Activated CD8-positive, alpha-beta memory T cell treated with anti-CD3 and anti-CD28 coated beads, Interleukin-2, amount 50 U/mL, for 24 hours (primary cell): ENCODE measurements at regions not wholly inside any gene's neighbourhood (a gene's known extent, or its start where the extent isn't known, plus 50 kb on each side); places are given as distances from the start of the nearest gene placed in this dataset.
"Not testable (repeated sequence)": the region's sequence is repeated elsewhere in the genome, so short reads cannot be mapped to it uniquely, and the experiment has no call there.

Experiments
- DNase-seq: peaks from one replicate; pipeline ENCODE4 v3.0.0-alpha.2; 2020; ENCODE audit errors: extremely low read depth

DNA sequence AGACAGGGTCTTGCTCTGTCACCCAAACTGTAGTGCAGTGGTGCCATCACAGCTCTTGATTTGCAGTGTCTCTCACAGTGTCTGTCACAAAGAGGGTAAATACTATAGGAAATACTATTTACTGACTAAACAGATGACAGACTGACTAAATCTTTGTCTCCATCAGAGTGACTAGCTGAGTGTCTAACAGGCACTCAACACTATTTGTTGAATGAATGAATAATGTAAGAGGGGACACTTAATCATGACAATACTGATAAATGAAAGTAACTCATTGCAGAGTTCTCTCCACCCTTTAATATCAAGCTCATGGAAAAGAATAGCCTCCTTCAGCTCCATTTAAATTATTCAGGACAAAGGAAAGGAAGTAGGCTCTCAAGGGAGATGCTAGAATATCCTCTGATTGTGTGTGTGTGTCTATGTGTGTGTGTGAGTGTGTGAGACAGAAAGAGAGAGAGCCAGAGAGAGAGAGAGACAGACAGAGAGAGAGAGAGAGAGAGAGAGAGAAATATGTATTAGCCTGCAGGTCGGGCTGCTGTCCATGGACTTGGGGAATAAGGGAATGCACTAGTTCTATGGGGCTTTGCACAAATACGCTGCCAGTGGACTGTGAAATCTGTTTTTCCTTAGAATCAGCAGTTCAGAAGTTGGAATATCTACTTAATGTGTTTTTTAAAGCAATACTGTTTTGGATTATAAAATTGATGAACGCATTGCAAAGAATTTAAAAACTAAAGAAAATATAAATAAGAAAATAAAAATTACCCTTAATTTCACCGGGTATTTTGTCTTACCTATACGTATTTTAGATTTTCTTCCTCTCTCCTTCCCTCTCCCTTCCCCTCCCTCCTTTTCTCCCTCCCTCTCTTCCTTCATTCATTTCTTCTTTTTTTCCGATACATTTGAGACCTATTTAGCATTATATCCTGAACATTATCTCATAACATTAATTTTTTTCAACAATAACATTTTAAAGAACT is 132.9 kb upstream of the LRIG1 start:
- DNase-seq, result no peak

DNA sequence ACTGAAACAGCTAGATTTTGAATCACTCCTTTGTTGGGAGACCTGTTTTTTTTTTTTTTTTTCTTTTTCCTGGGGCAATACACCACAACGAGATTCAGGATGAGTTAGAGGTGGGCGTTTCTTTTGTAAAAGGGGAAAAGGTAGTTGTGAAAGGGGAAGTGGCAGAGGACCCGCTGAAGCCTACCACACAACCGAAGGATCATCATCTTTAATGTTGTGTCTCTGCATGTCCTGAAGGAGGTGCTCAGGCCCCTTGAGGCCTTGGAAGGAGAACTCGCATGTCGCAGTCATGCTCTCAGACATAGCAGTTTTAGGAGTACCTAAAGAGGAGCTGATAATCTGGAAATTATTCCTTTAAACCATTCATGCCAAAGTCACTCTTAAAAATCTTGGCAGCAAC is 137.9 kb upstream of the LRIG1 start:
- no peak for DNase-seq

DNA sequence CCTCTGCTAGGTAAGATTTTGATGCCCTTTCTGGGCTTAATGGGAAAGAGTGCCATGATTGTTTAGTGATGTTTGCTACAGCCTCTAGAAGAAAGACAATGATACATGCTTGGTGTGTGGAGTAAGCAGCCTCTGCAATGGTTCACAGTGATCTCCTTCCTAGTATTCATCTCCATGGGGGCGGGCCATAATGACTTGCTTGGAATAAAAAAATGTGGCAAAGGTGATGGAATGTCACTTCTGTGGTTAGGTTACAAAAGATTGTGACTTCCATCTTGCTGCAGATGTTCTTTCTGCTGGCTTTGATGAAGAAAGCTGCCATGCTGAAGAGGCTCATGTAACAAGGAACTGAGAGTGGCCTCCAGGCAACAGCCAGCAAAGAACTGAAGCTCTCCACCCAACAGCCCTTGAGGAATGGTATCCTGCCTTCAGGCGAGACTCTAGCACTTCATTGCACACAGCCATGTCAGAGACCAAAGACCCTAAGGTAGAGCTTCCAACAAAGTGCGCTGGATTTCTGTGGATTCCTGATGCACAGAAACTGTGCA is 139.1 kb upstream of the LRIG1 start:
- DNase-seq, result no peak

DNA sequence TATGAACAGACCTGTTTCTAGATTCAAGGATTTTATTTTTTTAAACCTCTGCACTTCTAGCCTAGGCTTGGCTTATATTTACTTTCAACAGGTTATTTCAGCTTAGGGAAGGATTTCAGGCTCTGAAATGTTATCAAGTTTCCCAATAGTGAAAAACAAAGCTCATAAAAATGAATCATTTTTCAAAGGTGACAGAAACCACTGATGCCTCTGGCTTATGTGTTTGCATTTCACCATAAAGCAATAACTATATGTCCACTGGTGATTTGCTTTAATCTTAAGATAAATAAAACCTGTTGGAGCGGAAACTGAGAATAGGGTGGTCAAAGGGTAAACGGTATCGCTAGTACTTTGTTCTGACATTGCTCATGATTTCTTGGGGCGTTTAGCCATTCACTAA is 141.2 kb upstream of the LRIG1 start:
- no peak for DNase-seq

DNA sequence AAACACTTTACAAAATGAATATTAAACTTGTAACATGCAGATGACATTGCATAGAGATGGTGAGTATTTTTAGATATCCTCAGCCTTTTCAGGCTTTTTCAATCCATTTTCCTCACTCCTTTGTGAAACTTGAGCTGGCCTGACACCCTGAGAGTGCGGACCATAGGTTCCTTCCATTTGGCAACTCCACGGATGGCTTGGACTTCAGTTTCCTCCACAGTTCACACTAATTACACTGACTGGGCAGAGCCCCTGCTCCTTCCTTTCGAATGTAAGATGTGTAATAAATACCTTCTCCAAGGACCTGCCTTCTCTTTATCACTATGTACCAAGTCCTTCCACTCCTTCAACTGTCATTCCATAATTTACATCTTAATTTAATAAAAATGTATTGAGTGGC is 141.7 kb upstream of the LRIG1 start:
- DNase-seq, result no peak

DNA sequence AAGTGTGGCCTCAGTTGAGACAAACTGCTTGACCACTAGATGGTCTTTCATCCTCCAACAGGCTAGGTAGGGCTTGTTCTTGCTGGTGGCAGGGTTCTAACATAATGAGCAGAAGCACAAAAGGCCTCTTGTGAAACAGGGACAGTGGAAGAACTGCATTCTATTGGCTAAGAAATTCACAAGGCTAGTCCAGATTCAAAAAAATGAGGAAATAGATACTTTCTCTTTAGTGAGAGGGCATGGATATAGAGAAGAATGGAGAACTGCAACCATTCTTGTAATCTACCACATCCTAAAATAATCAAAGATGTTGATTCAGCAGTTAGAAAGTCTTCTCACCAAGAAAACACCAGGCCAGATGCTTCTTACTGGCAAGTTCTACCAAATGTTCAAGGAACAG is 143.7 kb upstream of the LRIG1 start:
- DNase-seq, result no peak

DNA sequence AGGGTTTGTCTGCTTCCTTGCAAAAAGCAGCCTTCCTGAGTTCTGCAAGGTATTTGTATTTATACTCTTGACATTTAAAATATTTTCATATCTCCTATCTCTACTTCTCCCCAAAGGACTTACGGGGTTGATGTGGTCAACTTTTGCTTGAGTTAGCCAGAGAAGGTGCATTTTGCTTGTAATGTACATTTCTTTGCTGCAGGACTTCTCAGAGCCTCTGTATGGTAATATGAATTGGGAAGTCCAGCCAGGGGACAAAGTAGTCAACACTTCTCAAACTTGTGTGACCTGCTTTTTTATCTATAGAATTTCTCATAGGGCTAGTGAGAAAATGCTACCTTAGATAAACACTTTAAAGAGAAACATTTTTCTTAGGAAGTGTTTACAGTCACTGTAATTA is 148.2 kb upstream of the LRIG1 start:
- DNase-seq, result no peak

DNA sequence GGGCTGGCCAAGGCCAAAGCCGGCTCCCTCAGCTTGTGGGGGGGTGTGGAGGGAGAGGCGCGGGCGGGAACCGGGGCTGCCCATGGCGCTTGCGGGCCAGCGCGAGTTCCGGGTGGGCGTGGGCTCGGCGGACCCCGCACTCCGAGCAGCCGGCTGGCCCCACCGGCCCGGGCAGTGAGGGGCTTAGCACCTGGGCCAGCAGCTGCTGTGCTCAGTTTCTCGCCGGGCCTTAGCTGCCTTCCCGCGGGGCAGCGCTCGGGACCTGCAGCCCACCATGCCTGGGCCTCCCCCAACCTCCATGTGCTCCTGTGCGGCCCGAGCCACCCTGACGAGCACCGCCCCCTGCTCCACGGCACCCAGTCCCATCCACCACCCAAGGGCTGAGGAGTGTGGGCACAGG is 150.7 kb upstream of the LRIG1 start:
- not testable (repeated sequence) for DNase-seq

DNA sequence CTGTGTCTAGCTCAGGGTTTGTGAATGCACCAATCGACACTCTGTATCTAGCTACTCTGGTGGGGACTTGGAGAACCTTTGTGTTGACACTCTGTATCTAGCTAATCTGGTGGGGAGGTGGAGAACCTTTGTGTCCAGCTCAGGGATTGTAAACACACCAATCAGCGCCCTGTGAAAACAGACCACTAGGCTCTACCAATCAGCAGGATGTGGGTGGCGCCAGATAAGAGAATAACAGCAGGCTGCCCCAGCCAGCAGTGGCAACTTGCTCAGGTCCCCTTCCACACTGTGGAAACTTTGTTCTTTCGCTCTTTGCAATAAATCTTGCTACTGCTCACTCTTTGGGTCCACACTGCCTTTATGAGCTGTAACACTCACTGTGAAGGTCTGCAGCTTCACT is 151.3 kb upstream of the LRIG1 start:
- DNase-seq, result not testable (repeated sequence)

DNA sequence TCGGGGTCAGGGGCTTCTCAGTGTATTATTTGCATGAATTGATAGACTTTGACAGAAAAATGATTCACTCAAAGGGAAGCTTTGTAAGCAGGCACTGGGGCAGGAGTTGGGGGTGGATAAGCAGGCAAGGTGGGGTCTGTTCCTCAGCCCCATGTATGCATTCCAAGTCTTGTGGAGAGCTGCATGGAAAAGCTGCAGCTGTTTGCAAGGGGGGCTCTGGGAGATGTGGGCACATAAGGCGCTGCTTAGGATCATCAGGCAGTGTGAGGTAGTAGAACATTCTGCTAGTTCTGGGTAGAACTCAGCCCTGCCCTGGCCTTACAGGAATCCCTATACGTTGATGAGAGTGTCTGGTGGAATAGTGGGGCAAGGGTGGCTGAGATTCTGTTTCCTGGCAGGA is 154.2 kb upstream of the LRIG1 start:
- DNase-seq, result no peak

DNA sequence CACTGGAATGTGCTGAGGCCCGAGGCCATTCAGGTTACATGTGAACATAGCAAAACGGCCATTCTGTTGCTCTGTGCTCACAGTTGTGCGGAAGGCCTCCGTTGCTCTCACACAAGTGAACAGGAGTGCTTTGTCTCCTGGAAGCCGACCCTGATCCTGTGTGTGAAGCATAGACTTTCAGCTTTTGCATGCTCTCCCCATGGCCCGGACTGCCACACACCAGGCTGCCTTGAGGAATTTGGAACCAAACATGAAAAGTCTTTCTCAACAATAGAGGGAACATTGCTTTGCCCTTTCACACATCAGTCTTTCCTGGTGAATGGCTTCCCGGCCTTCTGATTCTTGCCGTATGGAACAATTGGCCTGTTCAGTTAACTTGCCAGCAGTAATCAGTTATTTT is 154.8 kb upstream of the LRIG1 start:
- DNase-seq, result no peak

DNA sequence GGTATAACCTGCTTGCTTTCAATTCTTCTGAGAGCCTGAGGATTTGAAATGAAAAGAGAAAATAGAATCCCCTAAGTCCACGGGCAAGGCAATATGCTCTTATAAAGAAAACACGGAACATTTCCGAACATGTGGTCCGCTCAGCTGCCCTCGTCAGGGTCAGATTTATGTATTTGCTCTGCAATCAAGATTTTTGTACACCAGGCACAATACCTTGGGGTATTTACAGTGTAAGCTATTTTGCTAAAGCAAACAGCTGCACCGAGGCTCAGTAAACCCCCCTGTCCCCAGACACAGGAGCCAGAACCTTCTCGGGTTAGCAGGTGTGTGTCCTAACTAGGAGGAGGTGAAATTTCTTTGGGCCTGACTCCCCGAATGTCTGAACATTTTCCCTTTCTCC is 155.8 kb upstream of the LRIG1 start:
- no peak for DNase-seq

DNA sequence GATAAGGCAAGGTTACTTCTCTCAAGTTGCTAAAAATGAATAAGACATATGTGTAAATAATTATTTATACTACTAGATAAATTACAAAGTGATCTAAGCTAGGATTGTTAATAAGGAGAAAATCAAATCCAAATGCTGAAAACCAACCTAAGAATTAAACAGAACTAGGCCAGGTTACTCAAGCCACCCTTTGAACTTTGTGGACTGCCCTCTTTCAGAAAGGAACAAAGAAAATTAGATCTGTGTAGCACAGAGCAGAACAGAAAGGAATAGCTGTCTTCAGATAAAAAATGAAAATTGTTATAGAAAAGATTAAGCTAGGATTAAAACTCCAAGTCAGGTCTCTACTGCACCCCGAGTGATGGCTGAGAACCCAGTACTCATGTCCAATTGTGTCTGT is 158.2 kb upstream of the LRIG1 start:
- DNase-seq, result no peak

DNA sequence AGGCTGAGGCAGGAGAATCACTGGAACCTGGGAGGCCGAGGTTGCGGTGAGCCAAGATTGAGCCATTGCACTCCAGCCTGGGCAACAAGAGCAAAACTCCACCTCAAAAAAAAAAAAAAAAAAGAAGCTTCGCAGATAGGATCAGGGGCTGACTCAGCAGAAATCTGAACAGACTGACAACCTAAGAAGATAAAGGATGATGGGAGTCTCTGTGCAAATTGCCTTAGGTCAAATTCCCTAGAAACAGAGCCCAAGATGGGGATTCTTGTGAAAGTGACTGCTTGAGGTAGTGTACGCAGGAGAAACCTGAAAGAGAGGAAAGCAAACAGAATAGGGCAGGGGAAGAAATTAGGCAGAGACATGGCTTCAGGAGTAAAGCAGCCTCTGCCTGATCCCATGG is 160.8 kb upstream of the LRIG1 start:
- no peak for DNase-seq

DNA sequence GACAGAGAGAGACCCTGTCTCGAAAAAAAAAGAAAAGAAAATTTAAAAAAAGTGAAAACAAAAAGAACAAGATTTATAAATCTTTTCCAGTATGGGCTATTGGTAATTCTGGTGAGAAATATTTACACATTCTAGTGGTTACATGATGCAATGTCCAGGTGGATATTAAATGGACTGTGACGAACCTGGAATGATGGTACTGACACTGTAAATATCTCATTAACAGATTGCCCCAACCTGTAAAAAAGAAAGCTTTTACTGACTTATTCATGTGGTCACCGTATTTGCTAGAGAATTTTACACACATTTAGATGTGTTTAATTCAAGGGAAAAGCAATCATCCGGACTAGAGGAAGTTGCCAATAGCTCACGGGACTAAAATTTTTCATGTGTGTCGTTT is 162.1 kb upstream of the LRIG1 start:
- DNase-seq, result no peak

DNA sequence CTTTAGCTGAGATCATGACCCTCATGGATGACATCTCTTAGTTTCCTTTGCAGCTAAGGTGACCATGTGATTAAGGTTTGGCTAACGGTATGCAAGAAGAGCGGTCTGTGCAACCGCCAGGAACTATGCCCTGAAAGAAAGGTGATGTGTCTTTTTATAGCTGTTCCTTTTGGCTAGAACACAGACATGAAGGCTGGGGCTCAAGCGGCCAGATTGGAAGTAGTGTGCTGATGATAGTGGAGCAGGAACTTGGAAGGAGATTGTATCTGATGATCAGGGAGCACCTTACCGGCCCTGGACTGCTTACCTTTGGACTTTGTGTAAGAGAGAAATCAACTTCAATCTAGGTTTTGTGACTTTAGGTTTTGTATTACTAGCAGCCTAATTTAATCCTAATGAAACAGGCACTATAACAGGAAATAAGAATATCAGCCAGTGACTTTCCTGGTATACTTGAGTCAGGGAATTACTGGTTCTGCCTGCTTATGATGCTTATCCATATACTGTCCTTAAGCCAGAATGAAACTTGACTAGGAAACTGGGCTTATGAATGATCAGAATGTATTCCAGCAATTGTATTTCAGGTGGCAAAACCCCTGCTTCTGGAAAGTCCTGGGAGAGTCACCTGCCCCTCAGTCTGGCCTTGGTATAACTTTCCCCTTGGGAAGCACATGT is 164.3 kb upstream of the LRIG1 start:
- DNase-seq, result no peak

DNA sequence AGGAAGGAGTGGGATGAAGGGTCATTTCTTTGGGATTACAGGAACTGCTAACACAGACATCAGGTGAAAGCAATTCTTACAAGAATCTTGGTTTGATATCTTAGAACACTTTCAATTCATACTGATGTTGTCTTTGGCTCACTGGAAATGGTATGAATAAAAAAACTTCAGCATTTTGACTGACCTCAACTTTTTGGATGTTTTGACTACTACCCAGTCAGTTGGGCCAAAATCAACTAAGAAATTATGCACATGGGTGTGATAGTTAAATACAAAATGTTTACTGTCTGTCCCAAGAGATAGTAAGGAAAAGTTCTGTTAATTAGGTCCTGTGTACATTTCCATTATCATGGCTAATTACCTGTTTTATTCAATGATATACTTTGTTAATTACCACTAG is 165.5 kb upstream of the LRIG1 start:
- no peak for DNase-seq

DNA sequence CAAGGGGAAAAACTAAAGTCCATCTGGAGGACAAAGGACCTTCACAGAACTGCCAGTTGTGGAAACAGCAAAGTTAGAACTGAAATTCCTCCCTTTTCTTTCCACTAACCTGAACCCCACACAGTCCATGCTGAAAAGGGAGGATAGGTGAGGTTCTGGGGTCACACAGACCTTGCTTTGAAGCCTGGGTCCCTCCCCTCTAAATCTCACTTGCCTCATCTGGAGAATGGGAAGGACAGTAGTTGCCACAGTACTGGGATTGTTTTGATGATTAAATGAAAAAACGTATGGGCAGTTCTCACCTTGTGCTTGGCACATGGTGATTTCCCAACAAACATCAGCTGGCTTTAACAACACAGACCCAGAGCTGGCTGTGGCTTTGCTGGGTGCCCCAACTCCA is 166.4 kb upstream of the LRIG1 start:
- no peak for DNase-seq

DNA sequence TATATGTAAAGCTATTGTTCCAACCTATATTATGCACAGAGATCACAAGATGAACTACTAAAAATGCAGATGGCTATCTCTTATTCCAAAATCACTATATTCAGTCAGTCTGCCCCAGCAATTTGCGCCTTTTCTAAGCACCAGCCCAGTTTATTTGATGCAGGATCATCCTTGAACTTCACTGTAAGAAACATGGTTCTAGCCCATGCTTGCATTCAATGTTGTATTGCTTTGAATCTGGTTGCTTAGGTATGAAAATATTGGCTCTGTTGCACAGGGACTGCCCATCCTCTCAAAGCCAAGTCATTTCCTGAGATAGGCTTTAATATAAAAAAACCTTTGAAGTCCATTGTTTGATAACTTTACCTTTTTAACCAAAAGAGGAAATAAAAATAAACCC is 170.5 kb upstream of the LRIG1 start:
- no peak for DNase-seq

DNA sequence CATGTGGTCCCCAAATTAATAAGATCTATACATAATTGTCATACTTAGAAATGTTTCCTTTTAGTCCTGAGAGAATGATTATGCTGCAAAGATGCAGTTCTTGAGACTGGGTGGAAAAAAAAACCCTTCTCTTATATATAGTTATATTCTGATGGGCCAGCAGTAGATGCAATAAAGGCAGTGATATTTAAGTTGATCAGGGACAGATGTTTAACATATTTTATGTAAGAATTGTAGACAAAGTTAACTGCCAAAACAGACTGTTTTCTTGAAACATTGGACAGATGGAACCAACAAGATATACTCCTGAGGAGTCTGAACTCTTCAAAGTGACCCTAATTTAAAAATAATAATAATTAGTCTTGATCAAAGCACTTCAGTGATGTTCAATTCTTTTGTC is 172.0 kb upstream of the LRIG1 start:
- DNase-seq, result no peak

DNA sequence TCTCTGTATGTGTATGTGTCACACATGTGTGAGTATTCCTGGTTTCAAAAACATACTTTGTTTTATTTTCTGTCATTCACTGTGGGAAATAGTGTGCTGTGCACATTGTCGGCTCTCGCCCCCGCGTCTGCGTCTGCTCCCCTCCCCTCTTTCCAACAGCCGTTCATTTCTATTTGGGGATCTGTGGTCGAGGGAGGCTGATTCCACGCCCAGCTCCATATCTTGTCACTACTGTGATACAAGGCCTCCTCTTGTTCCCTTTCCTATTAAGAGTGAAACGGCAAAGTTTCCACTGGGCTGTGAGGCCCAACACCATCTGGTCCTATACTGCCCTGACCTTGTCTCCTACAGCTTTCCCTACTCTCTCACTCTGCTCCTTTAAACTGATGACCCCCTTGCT is 172.5 kb upstream of the LRIG1 start:
- no peak for DNase-seq

DNA sequence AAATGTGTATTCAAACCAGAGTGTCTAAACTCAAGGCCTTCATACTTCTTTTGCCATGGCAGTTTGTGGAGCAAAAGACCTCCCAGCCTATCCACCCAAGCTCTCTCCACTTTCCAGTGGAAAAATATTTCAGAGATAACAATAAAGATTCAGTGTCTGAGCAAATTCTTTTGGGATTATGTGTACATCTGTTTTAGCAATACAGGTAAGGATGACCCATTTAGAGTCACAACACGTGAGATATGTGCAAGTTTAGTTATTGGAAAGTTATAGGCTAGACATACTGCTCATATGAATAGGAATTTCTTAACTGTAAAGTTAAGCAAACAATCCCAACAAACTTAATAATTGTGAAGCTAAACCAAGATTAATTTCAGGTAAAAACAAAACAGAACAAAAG is 174.5 kb upstream of the LRIG1 start:
- no peak for DNase-seq
